HepG2 (cell line): ENCODE measurements at regions not wholly inside any gene's neighbourhood (a gene's known extent, or its start where the extent isn't known, plus 50 kb on each side); places are given as distances from the start of the nearest gene placed in this dataset.

Experiments used
- ATF7 ChIP-seq, 2 experiments: fragments of 450-650 bp in 1 of 2; sonication (generic) in 1 of 2; formaldehyde crosslinking in 1 of 2; IDR thresholded peaks; 2 replicates each; pipeline versions ENCODE4 v1.4.0 to v1.6.1; 2016 to 2020; ENCODE audit warnings: antibody characterized with exemption in 1 of 2, mild to moderate bottlenecking in 1 of 2, missing genetic modification reagents in 1 of 2
- GRHL1 ChIP-seq: sonication (generic); formaldehyde crosslinking; conservative IDR thresholded peaks from 2 replicates; pipeline ENCODE4 v1.8.0; 2022; ENCODE audit warnings: missing genetic modification reagents
- JDP2 ChIP-seq: sonication (generic); formaldehyde crosslinking; IDR thresholded peaks from 2 replicates; pipeline ENCODE4 v1.8.1; 2022; ENCODE audit warnings: missing genetic modification reagents, borderline replicate concordance
- REL ChIP-seq: sonication (generic); formaldehyde crosslinking; conservative IDR thresholded peaks from 2 replicates; pipeline ENCODE4 v1.8.0; 2022; ENCODE audit warnings: mild to moderate bottlenecking, missing genetic modification reagents, moderate library complexity
- SNAPC5 ChIP-seq: sonication (generic); formaldehyde crosslinking; IDR thresholded peaks from 2 replicates; pipeline ENCODE4 v1.8.1; 2023; ENCODE audit warnings: mild to moderate bottlenecking, missing genetic modification reagents, borderline replicate concordance
- ZBTB7A ChIP-seq: sonication (generic); formaldehyde crosslinking; IDR thresholded peaks from 2 replicates; pipeline ENCODE4 v1.8.0; 2022; ENCODE audit warnings: mild to moderate bottlenecking, missing genetic modification reagents
- ZNF451 ChIP-seq: sonication (generic); formaldehyde crosslinking; IDR thresholded peaks from 2 replicates; pipeline ENCODE4 v1.5.0; 2020; ENCODE audit warnings: mild to moderate bottlenecking, missing genetic modification reagents
- ZNF512B ChIP-seq: sonication (generic); formaldehyde crosslinking; IDR thresholded peaks from 2 replicates; pipeline ENCODE4 v1.5.1; 2020; ENCODE audit warnings: missing genetic modification reagents, mild to moderate bottlenecking, borderline replicate concordance
- small RNA-seq, 3 experiments: library from RNA; depleted of rRNA; stranded (forward); fragments of <200 nt; gene quantifications; one replicate each; pipeline ENCODE3, GENCODE V24; 2012; ENCODE audit warnings: low read depth in 2 of 3, low replicate concordance in 1 of 3; ENCODE audit not compliant: insufficient read length in 3 of 3, insufficient read depth in 2 of 3

GRCh38 chrX:36957425-36958328 is 50.5 kb upstream of the FAM47C start (continued):
- TF ChIP-seq GRHL1 = no peak
- TF ChIP-seq SNAPC5 (CRISPR knock-in tag) = no peak
- no peak for TF ChIP-seq ATF7 (IDR thresholded peaks at IDR 0.05)
- no peak for TF ChIP-seq ATF7 (CRISPR knock-in tag; IDR thresholded peaks at IDR 0.05)
- TF ChIP-seq ZBTB7A (CRISPR knock-in tag) = no peak
- TF ChIP-seq ZNF512B (CRISPR knock-in tag) = no peak
- no peak for TF ChIP-seq ZNF451
- no peak for TF ChIP-seq REL
- TF ChIP-seq JDP2 (CRISPR knock-in tag) = no peak

Small RNA genes lying in the stretch of these regions (small RNA-seq; reads per million reads assigned to genes)
- gene BX842568.4 = 0 reads per million in 3 experiments
